ENCODE measurements at regions not wholly inside any gene's neighbourhood (a gene's known extent, or its start where the extent isn't known, plus 50 kb on each side); places are given as distances from the start of the nearest gene placed in this dataset.
A peak's percentile ranks its signal among the peaks of the same experiment; 100 is the strongest.
"Not testable (repeated sequence)": the region's sequence is repeated elsewhere in the genome, so short reads cannot be mapped to it uniquely, and the experiment has no call there.

DNA sequence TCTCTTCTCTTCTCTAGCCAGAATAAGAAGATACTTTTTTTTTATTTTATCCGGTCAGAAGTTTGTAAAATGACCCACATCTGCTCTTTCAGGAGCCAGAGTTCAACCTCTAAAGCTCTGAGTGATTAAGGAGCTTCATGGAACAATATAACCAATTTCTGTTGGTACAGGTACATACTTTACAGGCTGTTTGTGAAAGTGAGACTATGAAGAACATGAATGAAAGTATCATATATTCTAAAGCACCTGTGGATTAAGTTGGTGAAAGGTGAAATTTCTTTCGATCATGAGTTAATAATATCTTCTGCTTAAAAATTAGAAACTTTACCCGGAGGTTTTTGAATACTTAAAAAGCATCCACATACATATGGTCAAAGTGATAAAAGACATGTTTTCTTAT lies 65.2 kb downstream of the DMRT2 start:
- no peak for DNase-seq

DNA sequence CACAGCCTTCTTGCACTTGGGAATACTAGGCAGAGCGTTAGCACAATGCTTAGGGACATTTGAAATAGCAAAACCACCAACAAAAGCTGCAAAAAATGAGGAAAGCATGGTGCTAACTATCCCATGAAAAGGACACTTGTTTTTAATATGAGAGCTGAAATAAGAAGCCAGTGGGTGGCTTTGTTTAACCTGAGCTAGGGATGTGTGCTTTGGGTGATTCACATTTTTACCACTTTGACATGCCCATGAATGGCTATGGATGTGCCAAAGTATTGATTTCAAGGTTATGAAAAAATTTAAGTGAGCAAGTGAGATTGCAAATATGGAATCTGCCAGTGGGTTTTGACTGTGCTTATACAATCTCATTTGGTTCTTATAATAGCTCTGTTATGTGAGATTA lies 67.3 kb downstream of the DMRT2 start:
- no peak for DNase-seq

DNA sequence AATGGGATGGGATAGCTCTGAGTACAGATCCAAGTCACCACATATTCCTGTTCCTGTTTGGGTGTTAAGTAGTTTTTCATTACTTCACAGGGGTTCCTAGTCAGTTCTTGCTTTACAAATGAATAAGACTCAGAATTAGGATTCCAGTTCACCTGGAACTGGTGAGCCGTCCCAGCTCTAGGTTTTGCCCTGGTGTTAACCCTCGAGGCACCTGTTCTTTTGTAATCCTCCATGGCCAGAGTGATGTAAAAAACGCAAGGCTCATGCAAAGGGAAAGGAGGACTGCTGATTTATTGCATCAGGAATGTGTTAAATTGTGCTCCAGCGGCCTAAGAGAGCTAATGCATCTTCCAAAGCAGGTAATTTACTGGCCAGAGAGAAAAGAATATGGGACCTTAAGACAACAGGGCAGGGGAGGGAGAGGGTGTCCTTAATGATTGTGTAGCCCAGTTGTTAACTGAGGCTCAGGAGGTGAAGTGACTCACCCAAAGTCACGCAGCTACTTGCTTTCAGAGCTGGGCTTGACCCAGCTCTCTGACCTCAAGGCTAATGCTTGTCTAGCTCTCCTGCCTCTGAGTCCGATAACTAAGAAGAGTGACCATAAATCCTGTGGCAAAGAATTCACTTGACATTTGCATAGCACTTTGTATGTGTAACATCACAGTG lies 70.5 kb downstream of the DMRT2 start:
- DNase-seq, result no peak

DNA sequence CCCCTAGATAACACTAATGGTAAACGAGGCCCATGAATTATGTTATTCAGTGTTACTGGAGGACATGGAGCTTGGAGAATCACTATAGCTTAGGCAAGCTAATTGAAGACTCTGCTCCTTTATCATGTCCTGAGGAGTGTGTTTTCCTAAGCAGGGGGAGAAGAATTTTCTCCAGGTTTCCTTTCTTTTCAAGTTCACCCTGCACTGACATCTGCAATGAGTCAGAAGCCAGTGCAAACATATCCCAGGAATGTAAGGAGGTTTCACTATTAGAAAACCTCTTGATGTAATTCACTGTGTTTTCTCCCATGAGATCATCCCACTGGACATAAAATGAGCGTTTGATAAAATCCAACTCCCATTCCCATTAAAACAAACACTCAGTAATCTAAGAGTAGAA lies 75.6 kb downstream of the DMRT2 start:
- DNase-seq, result no peak

DNA sequence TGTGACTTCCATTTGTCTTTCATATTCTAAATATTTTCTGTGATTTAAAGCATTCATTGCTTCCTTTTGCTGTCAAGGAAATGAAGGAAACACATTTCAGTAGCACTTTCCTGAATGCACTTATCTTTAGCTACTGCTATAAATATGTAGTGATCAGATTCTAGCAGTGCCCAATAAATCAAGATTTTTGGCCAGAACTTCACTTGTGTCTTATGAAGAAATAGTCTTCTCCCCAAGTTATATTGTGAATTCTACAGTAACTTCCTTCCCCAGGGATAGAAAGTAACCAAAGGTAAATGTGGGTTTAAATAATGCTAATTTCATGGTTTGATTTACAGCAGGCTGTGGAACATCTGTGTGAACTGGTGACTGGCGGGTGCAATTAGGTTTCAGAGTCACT lies 77.9 kb downstream of the DMRT2 start:
- DNase-seq, result no peak

DNA sequence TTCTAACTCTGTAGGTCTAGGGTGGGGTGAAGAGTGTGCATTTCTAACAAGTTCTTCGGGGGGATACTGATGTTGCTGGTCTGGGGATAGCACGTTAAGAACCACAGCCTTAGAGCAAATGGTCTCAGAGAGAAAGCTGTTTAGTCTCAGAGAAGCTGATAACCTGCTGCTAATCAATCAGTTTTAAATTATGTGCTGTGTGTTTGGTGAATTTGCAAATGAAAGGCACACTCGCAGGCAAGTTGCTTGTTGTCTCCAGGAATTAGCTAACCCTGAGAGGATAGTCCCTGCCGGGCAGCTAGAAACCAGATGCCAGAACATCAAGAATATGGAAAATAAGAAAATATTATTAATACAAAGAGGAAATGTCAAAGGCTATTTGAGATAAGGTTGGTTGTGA lies 79.2 kb downstream of the DMRT2 start:
- DNase-seq, result no peak

DNA sequence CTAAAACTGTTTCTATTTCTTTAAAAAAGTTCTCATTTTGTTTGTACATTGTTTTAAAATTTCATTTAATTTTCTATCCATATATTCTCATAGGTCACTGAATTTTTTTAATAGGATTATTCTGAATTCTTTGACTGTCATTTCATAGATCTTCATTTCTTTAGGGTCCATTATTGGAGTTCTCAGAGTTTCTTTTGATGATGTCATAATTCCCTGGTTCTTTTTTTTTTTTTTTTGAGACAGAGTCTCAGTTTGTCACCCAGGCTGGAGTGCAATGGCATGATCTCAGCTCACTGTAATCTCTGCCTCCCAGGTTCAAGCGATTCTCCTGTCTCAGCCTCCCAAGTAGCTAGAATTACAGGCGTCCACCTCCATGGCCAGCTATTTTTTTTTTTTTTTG lies 89.9 kb downstream of the DMRT2 start:
- DNase-seq, result no peak

DNA sequence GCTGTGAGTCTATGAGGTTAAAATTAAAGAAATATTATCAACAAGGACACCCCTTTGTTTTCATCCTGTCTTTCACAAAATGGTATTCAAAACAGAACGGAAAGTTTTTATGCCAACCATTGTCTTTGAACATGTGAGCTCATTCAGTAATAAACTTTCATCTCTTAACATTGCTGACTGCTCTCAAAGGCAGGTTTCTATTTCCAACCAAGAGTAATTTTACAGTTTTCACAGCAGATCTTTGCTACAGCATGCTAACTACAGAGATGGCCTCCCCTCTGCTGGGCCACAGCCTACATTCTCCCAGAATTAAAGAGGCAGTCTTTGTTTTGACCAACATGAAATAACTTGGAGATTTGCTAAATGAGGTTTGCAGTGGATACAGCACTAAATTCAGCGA lies 101.5 kb downstream of the DMRT2 start:
- DNase-seq, result no peak

DNA sequence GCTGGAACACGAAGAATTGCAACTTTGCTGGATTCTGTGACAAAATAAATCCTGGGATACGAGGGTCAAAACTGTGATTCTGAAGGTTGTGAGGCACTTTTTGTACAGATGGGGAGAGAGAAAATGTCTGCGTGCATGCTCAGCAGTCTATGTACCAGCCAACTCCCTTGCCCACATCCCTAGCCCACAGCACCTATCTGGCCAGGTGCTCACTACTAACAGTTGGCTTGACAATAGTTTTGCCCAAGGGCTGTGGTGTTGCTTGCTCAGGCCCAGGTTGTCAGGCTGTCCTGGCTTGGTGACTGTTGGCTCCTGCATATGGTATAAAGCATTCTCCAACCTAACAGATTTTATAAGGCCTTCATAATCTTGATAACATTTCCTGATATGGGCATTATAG lies 102.0 kb downstream of the DMRT2 start:
- no peak for DNase-seq

DNA sequence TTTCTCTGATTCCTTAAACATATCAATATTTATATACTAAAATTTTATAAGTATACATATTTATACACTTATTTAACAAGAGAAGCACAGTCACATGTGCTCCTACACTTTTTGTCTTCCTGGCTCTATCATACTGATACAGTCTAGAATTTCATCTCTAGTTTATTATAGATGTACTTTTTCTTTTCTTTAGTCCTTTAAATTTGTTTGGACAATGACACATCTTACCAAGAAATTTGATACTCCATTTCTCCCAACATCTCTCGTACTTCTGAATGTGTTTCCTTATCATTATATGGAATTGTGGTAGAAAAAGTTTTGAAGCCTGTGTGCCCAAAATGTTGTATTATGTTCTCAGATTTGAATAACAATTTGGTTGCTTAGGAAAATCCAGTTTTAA lies 104.6 kb downstream of the DMRT2 start:
- no peak for DNase-seq

DNA sequence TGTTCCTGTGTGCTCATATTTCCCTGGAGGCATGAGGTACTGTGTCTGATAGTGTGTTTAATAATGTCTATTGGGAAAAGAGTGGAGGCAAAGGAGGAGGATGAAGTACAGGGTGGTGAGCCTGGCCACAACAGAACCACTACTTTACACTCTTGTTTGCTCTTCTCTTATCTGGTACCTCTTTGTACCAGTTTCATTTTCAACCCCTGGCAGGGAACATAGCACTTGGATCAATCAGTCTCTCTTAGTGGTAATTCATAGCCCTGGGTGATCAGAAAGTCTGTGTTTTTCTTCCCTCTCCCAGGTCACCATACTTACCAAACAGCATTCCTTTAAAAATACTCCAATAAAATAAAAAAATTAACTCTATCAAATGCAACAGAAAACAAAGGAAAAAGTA lies 105.4 kb downstream of the DMRT2 start:
- DNase-seq, result no peak

DNA sequence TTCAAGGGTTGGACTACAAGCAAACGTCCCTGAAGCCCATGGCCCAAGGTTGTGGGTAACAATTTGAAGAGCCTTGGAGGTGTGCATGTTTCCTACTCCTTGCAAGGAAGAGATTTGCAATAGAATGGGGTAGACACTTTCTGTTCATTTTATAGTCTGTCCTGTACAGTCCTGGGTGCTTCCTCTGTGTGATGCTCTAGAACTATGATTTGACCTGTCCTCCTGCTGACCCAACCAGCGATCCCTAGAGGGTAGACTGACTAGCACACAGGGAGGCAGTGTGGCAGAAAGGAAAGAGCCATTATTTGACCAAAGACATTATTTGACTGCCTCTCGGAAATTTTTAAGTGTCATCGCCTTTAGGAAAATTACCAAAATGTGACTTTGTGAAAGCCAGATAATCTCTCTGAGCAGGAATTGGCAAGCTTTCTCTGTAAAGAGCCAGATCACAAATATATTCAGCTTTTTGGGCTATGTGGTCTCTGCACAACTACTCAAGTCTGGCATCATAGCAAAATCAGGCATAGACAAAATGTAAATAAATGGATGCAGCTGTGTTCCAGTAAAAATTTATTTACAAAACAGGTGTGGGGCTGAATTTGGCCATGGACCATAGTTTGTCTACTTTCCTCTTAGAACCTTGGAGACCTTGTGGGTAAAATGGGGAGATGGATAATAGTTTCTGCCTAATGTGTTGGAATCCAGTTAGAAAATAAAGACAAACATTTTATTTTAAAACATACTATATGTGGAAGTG lies 106.8 kb downstream of the DMRT2 start:
- DNase-seq, result no peak

DNA sequence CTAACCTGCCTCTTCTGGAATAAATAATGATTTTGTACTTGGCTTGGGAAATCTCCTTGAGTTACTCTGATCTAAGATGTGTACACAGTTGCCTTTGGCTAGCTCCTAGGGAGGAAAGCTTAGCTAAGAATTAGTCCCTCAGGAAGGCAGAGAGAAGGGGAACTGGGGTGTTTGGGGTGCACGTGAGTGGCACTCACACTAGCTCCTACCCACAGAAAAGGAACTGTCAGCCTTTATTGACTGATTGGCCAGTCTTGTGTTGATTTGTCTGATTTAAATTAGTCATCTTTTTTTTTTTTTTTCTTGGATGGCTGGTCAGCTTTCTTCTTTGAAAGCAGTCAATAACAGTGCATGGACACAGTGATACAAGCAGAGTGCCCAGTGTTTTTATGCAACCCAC lies 107.7 kb downstream of the DMRT2 start:
- DNase-seq, result no peak

DNA sequence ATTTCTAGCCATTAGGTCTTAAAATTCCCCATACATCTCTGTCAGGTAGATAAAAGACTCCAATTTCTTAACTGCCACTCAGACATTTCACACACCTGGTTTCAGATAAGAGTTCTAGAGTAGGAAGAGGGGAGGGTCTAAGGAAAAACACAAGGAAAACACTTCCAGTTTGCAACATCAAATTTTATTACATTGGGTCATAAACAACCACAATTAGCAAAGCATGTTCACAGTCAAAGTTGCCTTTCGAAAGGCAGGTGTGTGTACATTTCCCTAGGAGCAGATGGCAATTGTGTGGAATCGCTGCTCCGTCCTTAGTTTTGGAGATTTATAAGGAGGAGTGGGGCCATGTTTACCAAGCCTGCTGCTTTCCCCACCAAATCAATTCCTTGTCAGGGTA lies 120.8 kb downstream of the DMRT2 start:
- peak; percentile 48 for DNase-seq

DNA sequence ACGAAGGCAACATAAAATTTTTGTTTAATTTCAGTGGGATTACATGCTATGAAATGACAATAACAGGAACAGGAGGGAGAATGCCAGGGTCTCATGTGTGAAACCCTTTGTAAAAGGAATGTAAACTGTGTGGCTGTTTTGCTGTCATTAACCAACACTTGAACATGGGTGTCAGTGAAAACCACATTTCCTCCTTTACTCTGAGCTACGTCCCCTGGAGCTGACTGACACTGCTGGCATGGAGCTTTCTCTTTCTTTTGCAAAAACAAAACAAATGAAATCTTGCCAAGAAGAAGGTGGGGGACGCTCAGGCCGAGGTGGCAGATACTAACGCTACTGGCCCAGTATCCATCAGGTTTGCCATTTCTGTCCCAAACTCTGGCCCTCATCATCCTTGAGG lies 121.4 kb downstream of the DMRT2 start:
- DNase-seq, result no peak

DNA sequence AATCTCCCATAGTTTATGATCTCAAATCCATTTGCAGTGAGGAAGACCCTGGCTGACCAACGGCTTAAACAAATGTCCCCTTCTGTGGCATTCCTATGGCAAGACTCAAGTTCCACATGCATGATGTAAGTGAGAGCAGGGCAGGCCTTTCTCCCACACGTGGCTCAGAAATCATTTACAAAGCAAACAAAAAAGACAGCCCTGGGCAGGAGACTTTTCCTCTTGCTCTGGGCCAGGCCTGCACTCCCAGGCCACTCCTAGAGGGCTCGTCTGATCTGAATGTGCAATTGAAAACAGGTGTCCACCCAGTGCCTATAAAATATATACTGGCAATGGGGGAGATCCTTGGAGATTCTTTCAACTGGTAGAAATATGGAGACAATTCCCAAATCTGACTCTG lies 123.1 kb downstream of the DMRT2 start:
- DNase-seq, result no peak

DNA sequence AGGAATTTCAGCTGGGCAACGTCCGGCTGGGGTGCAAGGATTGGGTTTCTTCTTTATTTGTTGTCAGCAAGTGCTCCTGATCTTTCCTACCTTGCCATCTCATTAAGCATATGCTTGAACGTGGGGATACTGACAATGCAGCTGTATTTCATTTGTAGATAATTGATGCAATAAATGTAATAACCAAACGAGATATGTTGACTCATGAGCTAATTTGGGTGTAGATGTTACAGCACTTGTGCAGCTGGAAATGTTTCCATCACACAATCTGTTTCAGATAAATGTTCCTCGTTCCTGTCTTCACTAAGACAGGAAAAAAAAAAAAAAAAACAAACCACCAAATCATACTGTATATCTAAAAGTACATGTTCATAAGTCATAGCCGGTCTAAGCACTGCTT lies 123.8 kb downstream of the DMRT2 start:
- DNase-seq, result peak; percentile 47

DNA sequence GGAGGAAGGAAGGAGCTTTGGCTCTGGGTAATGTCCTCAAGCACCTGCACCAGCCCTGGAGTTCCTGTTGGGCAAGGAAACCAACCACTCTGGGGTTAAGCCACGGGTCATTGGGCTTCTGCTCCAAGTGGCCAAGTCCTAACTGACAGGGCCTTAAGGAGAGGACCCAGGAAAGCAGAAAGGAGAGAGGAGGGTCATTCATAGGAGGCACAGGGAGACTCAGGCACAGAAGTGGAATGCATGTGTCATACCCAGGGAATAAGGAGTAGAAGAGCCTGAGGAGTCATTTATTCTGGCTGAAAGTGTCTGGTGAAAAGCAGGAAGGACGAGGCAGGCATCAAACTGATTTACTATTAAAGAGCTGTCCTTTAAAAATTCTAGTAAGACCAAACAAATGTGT lies 129.2 kb downstream of the DMRT2 start:
- no peak for DNase-seq

DNA sequence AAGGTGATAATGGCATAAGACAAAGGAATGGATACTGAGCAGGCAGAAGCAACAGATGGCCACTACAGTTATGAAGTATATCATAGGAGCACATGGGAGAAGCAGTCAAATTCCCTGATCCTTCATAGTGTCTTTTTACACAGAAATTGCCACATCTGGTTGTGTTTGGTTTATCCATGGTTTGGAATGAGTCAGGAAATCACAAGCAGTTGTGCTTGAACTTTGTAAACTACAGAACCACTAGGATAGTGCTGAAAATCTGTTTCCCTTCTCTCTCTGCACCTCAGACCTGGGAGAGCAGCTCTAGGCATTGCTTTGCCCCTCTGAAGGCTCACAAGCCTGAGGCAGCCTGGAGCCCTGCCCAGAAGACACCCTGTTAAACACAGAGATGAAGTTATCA lies 134.0 kb downstream of the DMRT2 start:
- DNase-seq, result no peak

DNA sequence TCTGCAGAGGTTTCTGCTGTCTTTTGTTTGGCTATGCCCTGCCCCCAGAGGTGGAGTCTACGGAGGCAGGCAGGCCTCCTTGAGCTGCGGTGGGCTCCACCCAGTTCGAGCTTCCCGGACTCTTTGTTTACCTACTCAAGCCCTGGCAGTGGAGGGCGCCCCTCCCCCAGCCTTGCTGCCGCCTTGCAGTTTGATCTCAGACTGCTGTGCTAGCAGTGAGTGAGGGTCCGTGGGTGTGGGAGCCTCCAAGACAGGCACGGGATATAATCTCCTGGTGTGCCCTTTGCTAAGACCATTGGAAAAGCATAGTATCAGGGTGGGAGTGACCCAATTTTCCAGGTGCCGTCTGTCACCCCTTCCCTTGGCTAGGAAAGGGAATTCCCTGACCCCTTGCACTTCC lies 137.0 kb downstream of the DMRT2 start:
- not testable (repeated sequence) for DNase-seq

DNA sequence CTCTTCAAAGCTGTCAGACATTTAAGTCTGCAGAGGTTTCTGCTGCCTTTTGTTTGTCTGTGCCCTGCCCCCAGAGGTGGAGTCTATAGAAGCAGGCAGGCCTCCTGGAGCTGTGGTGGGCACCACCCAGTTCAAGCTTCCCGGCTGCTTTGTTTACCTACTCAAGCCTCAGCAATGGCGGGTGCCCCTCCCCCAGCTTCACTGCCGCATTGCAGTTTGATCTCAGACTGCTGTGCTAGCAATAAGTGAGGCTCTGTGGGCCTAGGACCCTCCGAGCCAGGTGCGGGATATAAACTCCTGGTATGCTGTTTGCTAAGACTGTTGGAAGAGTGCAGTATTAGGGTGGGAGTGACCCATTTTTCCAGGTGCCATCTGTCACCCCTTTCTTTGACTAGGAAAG lies 145.5 kb downstream of the DMRT2 start:
- DNase-seq, result not testable (repeated sequence)

DNA sequence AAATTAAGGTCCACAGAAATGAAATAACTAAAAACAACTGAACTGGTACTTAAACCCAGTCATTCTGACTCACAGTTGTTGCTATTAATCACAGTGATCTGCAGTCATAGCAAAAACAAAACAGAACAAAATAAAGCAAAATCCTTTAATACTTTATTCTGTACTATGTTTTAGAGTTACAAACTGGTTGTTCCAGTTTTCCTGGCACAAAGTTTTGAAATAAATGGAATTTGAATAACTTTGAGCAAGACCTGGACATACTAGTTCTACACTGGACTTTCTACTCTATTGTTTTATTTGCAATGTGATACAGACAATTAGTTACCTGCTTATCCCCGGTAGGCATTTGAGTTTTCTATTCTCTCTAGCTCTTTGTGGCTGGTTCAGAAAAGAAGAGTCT lies 147.9 kb downstream of the DMRT2 start:
- DNase-seq, result no peak

DNA sequence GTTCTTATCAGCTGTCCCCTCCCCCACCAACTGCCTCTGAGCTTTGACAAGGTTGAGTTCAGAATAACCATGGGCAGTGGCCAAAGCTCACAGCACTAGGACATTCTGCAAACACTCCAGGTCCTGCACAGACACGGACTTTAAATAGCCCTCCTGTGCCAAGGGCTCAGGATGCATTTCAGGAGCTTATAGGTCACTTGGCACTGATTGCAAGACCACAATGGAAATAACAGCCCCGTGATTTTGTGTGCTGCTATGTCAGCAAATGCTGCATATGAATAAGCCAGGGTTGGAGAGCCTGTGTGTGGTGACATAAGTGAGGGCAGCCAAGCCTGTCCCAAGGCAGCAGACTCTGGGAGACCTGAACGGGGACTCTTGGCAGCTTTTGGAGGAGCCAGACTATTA lies 150.7 kb downstream of the DMRT2 start:
- no peak for DNase-seq

DNA sequence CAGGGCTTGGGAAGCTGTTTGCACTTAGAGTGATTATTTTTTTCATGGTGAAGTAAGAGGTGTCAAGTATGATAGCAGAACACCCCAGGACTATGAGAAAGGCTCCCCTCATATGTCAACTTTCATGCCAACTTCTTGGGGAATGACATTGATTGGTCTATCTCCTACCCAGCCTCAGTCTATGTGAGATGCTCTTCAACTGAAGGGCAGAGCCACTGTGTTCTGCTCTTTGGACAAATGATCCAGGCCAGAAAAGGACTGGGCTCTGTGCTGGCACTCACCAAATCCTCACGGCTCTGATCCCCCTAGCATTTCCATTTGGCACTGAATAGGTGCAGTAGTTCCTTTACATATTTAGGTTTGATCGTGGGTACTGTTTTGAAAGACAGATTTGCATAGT lies 151.1 kb downstream of the DMRT2 start:
- DNase-seq, result no peak

DNA sequence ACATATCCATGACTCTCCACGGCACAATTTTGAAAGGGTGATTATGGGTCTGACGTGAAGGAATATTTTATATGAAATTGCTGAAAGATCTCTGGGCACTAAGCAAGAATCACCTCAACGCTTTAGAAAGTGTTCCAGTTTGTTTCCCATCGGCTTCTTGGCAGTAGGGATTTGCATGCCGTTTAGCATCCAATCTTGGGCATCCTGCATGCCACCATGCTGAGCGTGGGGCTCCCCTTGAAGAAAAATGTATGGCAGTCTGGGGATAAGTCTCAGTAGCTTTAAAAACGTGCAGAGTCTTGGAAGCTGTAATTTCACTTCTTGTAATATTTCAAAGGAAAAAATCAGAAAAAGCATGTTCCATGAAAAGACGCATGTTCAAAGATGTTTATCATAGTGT lies 151.7 kb downstream of the DMRT2 start:
- no peak for DNase-seq
